ENCODE measurements at regions not wholly inside any gene's neighbourhood (a gene's known extent, or its start where the extent isn't known, plus 50 kb on each side); places are given as distances from the start of the nearest gene placed in this dataset.

GRCh38 chr5:168106008-168106761, 185.3 kb upstream of the WWC1 start:
- TF ChIP-seq EZH2 (IDR thresholded peaks at IDR 0.05) (no peak), POLR2AphosphoS5 (IDR thresholded peaks at IDR 0.05; ENCODE audit: borderline replicate concordance, low read depth, low read length) (no peak)
